ENCODE measurements at regions not wholly inside any gene's neighbourhood (a gene's known extent, or its start where the extent isn't known, plus 50 kb on each side); places are given as distances from the start of the nearest gene placed in this dataset.
A peak's percentile ranks its signal among the peaks of the same experiment; 100 is the strongest.

GRCh38 chr10:3412646-3413045, 240.1 kb upstream of the PITRM1 start:
- DNase-seq (ENCODE audit: low spot score): no peak
- Mint-ChIP-seq H3K4me1 (ENCODE audit: unreplicated experiment) (peaks cover 15% of the 10 kb centered on the region), H3K27ac (ENCODE audit: unreplicated experiment) (no peak overlapping the region), H3K36me3 (ENCODE audit: low read depth, unreplicated experiment) (peaks cover 11% of the 10 kb centered on the region), H3K4me3 (ENCODE audit: unreplicated experiment) (no peak overlapping the region), H3K9me3 (ENCODE audit: unreplicated experiment) (peaks cover 5% of the 10 kb centered on the region), H3K27me3 (ENCODE audit: unreplicated experiment) (peaks cover 2% of the 10 kb centered on the region)
- no peak for TF ChIP-seq CTCF (IDR thresholded peaks at IDR 0.05; ENCODE audit: unreplicated experiment)

GRCh38 chr10:3412071-3412582, 239.5 kb upstream of the PITRM1 start:
- Mint-ChIP-seq H3K4me3 (ENCODE audit: unreplicated experiment) (no peak overlapping the region), H3K27me3 (ENCODE audit: unreplicated experiment) (peaks cover 2% of the 10 kb centered on the region), H3K36me3 (ENCODE audit: low read depth, unreplicated experiment) (peaks cover 12% of the 10 kb centered on the region), H3K27ac (ENCODE audit: unreplicated experiment) (no peak overlapping the region), H3K4me1 (ENCODE audit: unreplicated experiment) (peaks cover 15% of the 10 kb centered on the region), H3K9me3 (ENCODE audit: unreplicated experiment) (peaks cover 5% of the 10 kb centered on the region)
- TF ChIP-seq CTCF (IDR thresholded peaks at IDR 0.05; ENCODE audit: unreplicated experiment): no peak
- DNase-seq (ENCODE audit: low spot score): no peak

GRCh38 chr10:3411044-3411443, 238.5 kb upstream of the PITRM1 start:
- TF ChIP-seq CTCF (IDR thresholded peaks at IDR 0.05; ENCODE audit: unreplicated experiment): no peak
- Mint-ChIP-seq H3K9me3 (ENCODE audit: unreplicated experiment) (peaks cover 5% of the 10 kb centered on the region), H3K27me3 (ENCODE audit: unreplicated experiment) (peaks cover 2% of the 10 kb centered on the region), H3K4me3 (ENCODE audit: unreplicated experiment) (peak overlapping the region; percentile 2), H3K36me3 (ENCODE audit: low read depth, unreplicated experiment) (peaks cover 12% of the 10 kb centered on the region), H3K27ac (ENCODE audit: unreplicated experiment) (no peak overlapping the region), H3K4me1 (ENCODE audit: unreplicated experiment) (peaks cover 15% of the 10 kb centered on the region)
- no peak for DNase-seq (ENCODE audit: low spot score)

GRCh38 chr10:3409928-3410327, 237.3 kb upstream of the PITRM1 start:
- DNase-seq (ENCODE audit: low spot score): no peak
- Mint-ChIP-seq H3K27me3 (ENCODE audit: unreplicated experiment) (peaks cover 2% of the 10 kb centered on the region), H3K4me1 (ENCODE audit: unreplicated experiment) (peaks cover 18% of the 10 kb centered on the region), H3K9me3 (ENCODE audit: unreplicated experiment) (peaks cover 5% of the 10 kb centered on the region), H3K27ac (ENCODE audit: unreplicated experiment) (no peak overlapping the region), H3K4me3 (ENCODE audit: unreplicated experiment) (no peak overlapping the region), H3K36me3 (ENCODE audit: low read depth, unreplicated experiment) (peaks cover 12% of the 10 kb centered on the region)
- no peak for TF ChIP-seq CTCF (IDR thresholded peaks at IDR 0.05; ENCODE audit: unreplicated experiment)

GRCh38 chr10:3408603-3409365, 236.2 kb upstream of the PITRM1 start:
- no peak for TF ChIP-seq CTCF (IDR thresholded peaks at IDR 0.05; ENCODE audit: unreplicated experiment)
- DNase-seq (ENCODE audit: low spot score): no peak
- Mint-ChIP-seq H3K27me3 (ENCODE audit: unreplicated experiment) (peaks cover 2% of the 10 kb centered on the region), H3K27ac (ENCODE audit: unreplicated experiment) (no peak overlapping the region), H3K9me3 (ENCODE audit: unreplicated experiment) (peaks cover 5% of the 10 kb centered on the region), H3K4me3 (ENCODE audit: unreplicated experiment) (no peak overlapping the region), H3K4me1 (ENCODE audit: unreplicated experiment) (peaks cover 14% of the 10 kb centered on the region), H3K36me3 (ENCODE audit: low read depth, unreplicated experiment) (peaks cover 12% of the 10 kb centered on the region)

All from endothelial cell (in vitro differentiated cells).